ENCODE measurements at regions not wholly inside any gene's neighbourhood (a gene's known extent, or its start where the extent isn't known, plus 50 kb on each side); places are given as distances from the start of the nearest gene placed in this dataset.

DNA sequence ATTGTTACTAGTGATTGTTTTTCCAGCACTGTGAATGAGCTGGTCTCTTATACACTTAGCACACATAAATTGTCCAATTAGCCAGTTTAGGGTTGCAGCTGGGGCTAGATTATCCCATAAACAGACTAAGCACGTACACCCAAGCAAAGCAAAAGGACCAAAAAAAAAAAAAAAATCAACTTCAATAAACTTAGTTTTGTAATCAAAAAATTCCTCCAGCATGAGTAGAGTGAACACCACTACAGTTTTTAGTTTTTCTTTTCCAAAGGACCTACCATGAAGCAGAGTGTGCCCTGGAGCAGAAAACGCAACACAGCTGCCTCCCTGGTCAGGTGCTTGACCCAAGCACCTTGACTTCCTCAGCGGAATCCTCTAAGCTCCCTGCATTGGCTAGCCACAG, 249.4 kb upstream of the SLC14A2 start:
- H3K9me3 ChIP-seq (replicated peaks in 1 of 2; ENCODE audit: control insufficient read depth in 1 of 2, insufficient read depth in 1 of 2, low read length in 2 of 2): no peaks in the 10 kb centered on the region
- H3K36me3 ChIP-seq (replicated peaks in 1 of 2; ENCODE audit: control insufficient read depth in 1 of 2, insufficient read depth in 2 of 2, low read length in 2 of 2): no peaks in the 10 kb centered on the region
- H3K4me2 ChIP-seq (replicated peaks; ENCODE audit: extremely low read depth, low read length, poor library complexity, severe bottlenecking): no peak overlapping the region
- H2AFZ ChIP-seq (ENCODE audit: insufficient read depth, low read depth, low read length, poor library complexity, severe bottlenecking): no peak overlapping the region
- no peaks in the 10 kb centered on the region for H3K9me3 Mint-ChIP-seq
- H4K20me1 ChIP-seq (ENCODE audit: insufficient read depth, low read length): no peaks in the 10 kb centered on the region
- H3K79me2 ChIP-seq (ENCODE audit: insufficient read depth, low read length): no peaks in the 10 kb centered on the region
- H3K36me3 Mint-ChIP-seq: no peaks in the 10 kb centered on the region
- H3K27me3 ChIP-seq (ENCODE audit: control insufficient read depth in 2 of 2, insufficient read depth in 2 of 2, low read length in 2 of 2): no peaks in the 10 kb centered on the region
- H3K4me3 Mint-ChIP-seq: no peak overlapping the region
- TF ChIP-seq CTCF (IDR thresholded peaks at IDR 0.05): no peak
- H3K4me3 ChIP-seq (replicated peaks in 1 of 3; ENCODE audit: low read depth in 2 of 3, low read length in 3 of 3): no peak overlapping the region
- intact Hi-C loops (cut with micrococcal nuclease): no loop called here
- 76% methylated on average over 3 of the region's 3 CpGs for WGBS (ENCODE audit: insufficient coverage)
- no peak overlapping the region for H3K27ac ChIP-seq (ENCODE audit: low read depth in 1 of 2, low read length in 2 of 2)
- DNase-seq: no peak
- H3K27me3 Mint-ChIP-seq (ENCODE audit: low read depth in 3 of 3): peaks cover 2 to 6% (median 2%) of the 10 kb centered on the region in 3 donors
- H3K4me1 ChIP-seq (ENCODE audit: control insufficient read depth in 1 of 2, insufficient read depth in 2 of 2, low read length in 2 of 2): no peaks in the 10 kb centered on the region
- H3K9ac ChIP-seq (ENCODE audit: insufficient read depth, low read length, poor library complexity, severe bottlenecking): no peak overlapping the region
- peak overlapping the region in 1 of 7 donors; percentile 21 for H3K27ac Mint-ChIP-seq
- H3K4me1 Mint-ChIP-seq: peaks cover 3% of the 10 kb centered on the region

DNA sequence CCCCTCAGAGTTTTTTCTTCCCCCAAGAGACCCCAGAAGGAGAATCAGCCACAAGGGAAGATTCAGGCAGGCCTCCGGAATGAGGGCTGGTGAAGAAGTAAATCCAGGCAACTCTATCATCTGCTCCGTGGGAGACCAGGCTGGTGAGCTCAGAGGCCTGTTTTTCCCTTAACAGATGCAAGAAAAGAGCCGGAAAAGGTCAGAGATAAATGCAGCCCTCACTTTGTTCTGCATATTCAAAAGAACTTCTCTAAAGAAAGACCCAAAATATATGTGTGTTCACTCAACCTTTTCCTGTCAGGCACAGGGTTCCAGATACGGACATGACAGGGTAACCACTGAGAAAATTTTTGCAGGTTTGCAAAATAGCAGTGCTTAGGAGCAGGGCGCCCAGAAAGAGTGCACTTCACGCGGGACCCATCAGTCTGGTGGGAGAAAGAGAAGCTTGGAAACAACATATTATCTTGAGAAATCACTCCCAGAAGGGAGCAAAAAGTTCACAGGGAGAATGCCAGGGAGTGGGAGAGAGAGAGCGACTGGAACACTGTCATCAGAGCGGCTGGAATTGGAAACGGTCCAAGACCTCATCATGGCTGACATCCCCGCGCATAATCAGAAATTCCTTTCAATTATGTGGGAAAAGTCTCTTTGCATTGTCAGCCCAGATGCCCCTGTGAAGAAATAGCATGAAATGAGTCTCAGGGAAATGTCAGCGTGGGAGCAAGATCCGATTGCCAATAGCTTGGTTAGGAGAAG, 244.8 kb upstream of the SLC14A2 start:
- intact Hi-C loops (cut with micrococcal nuclease): no loop called here
- Histone ChIP-seq H3K27ac (ENCODE audit: low read depth in 1 of 2, low read length in 2 of 2) (no peak overlapping the region), H2AFZ (ENCODE audit: insufficient read depth, low read depth, low read length, poor library complexity, severe bottlenecking) (peak overlapping the region; percentile 18), H3K9me3 (replicated peaks in 1 of 2; ENCODE audit: control insufficient read depth in 1 of 2, insufficient read depth in 1 of 2, low read length in 2 of 2) (no peaks in the 10 kb centered on the region), H3K4me2 (replicated peaks; ENCODE audit: extremely low read depth, low read length, poor library complexity, severe bottlenecking) (no peak overlapping the region), H3K36me3 (replicated peaks in 1 of 2; ENCODE audit: control insufficient read depth in 1 of 2, insufficient read depth in 2 of 2, low read length in 2 of 2) (no peaks in the 10 kb centered on the region), H4K20me1 (ENCODE audit: insufficient read depth, low read length) (no peaks in the 10 kb centered on the region), H3K27me3 (ENCODE audit: control insufficient read depth in 2 of 2, insufficient read depth in 2 of 2, low read length in 2 of 2) (no peaks in the 10 kb centered on the region), H3K4me3 (replicated peaks in 1 of 3; ENCODE audit: low read depth in 2 of 3, low read length in 3 of 3) (no peak overlapping the region), H3K9ac (ENCODE audit: insufficient read depth, low read length, poor library complexity, severe bottlenecking) (no peak overlapping the region), H3K79me2 (ENCODE audit: insufficient read depth, low read length) (no peaks in the 10 kb centered on the region), H3K4me1 (ENCODE audit: control insufficient read depth in 1 of 2, insufficient read depth in 2 of 2, low read length in 2 of 2) (peaks cover 11 to 15% of the 10 kb centered on the region in 2 donors)
- DNase-seq: no peak
- peaks cover 0 to 3% (median 0%) of the 10 kb centered on the region in 7 donors for H3K9me3 Mint-ChIP-seq
- H3K27me3 Mint-ChIP-seq (ENCODE audit: low read depth in 3 of 3): peaks cover 2 to 6% (median 4%) of the 10 kb centered on the region in 3 donors
- peaks cover 19% of the 10 kb centered on the region for H3K4me1 Mint-ChIP-seq
- no peak overlapping the region for H3K27ac Mint-ChIP-seq
- H3K4me3 Mint-ChIP-seq: no peak overlapping the region
- no peak for TF ChIP-seq CTCF (IDR thresholded peaks at IDR 0.05)
- WGBS (ENCODE audit: insufficient coverage): 77% methylated on average over 8 of the region's 14 CpGs
- H3K36me3 Mint-ChIP-seq: no peaks in the 10 kb centered on the region
